ENCODE measurements at regions not wholly inside any gene's neighbourhood (a gene's known extent, or its start where the extent isn't known, plus 50 kb on each side); places are given as distances from the start of the nearest gene placed in this dataset.

- DNase-seq (ENCODE audit: low read depth, low spot score) (no peak), ATAC-seq (no peak), FAIRE-seq (no peak)
- Histone ChIP-seq H3K4me3 (no peak overlapping the region), H3K27ac (ENCODE audit: control insufficient read depth, insufficient read depth) (no peak overlapping the region), H3K27me3 (replicated peaks in 1 of 2; ENCODE audit: control insufficient read depth in 2 of 2, insufficient read depth in 2 of 2, low read length in 1 of 2) (no peaks in the 10 kb centered on the region), H3K4me1 (ENCODE audit: control insufficient read depth, insufficient read depth, low read length) (no peaks in the 10 kb centered on the region), H3K9me3 (replicated peaks; ENCODE audit: control insufficient read depth, insufficient read depth, low read length) (no peaks in the 10 kb centered on the region; the same call in 2 of the 3 replicates), H2AFZ (ENCODE audit: control insufficient read depth, low read depth, low read length) (no peak overlapping the region), H4K20me1 (ENCODE audit: control insufficient read depth, insufficient read depth) (no peaks in the 10 kb centered on the region), H3K4me2 (ENCODE audit: control insufficient read depth, insufficient read depth) (no peak overlapping the region), H3K9ac (ENCODE audit: control insufficient read depth, insufficient read depth, low read length) (no peak overlapping the region), H3K36me3 (ENCODE audit: control insufficient read depth in 2 of 2, insufficient read depth in 2 of 2, low read length in 1 of 2) (no peaks in the 10 kb centered on the region), H3K79me2 (ENCODE audit: control insufficient read depth, insufficient read depth, low read length) (no peaks in the 10 kb centered on the region)
- WGBS (ENCODE audit: insufficient coverage, insufficient replicate concordance, low lambda C conversion rate, missing lambda C conversion rate) = 56% methylated on average over 6 of the region's 6 CpGs
- intact Hi-C loops (cut with micrococcal nuclease; ENCODE audit: unreplicated experiment) = no loop called here
- SMC1A ChIA-PET (ENCODE audit: uncharacterized antibody, unreplicated experiment) = interaction anchor here (2.0 to 4.2 kb wide), 3 partner anchors 32 to 541 kb away, joined by 7 to 31 read pairs (median 16); no protein-coding TSS in a partner anchor
- CTCF ChIA-PET = interaction anchor here (3.9 to 5.8 kb wide), 2 partner anchors 181 to 541 kb away, joined by 34 to 54 read pairs; partner anchors contain the start of gene THBD
- in situ Hi-C loops (cut with MboI) = loop anchor here (25.0 kb wide), 1 partner anchor 896 kb away; no protein-coding TSS in a partner anchor
- RAD21 ChIA-PET (ENCODE audit: unreplicated experiment) = no interaction called here
- BruUV-seq (replicated peaks) = no TSS peak
- POLR2A ChIA-PET = no interaction called here
- TF ChIP-seq WRNIP1 (IDR thresholded peaks at IDR 0.05; ENCODE audit: borderline replicate concordance, low read depth, low read length) (no peak), FOXM1 (IDR thresholded peaks at IDR 0.05; ENCODE audit: low read depth, low read length) (no peak), ZNF687 (IDR thresholded peaks at IDR 0.05) (no peak), MLLT1 (IDR thresholded peaks at IDR 0.05) (no peak), CREM (IDR thresholded peaks at IDR 0.05; ENCODE audit: low read depth) (no peak), ZBTB11 (CRISPR knock-in tag; IDR thresholded peaks at IDR 0.05) (no peak), IRF5 (IDR thresholded peaks at IDR 0.05; ENCODE audit: borderline replicate concordance) (no peak), CHD2 (IDR thresholded peaks at IDR 0.05; ENCODE audit: borderline replicate concordance, low read depth, low read length) (no peak), BCLAF1 (IDR thresholded peaks at IDR 0.05) (no peak), FOXK2 (IDR thresholded peaks at IDR 0.05) (no peak), IKZF2 (IDR thresholded peaks at IDR 0.05) (no peak)
Measured at GRCh38 chr20:23233341-23233740, 117.2 kb upstream of the NXT1 start.

All from GM12878 (cell line).